GM18868 (cell line): ENCODE measurements at regions not wholly inside any gene's neighbourhood (a gene's known extent, or its start where the extent isn't known, plus 50 kb on each side); places are given as distances from the start of the nearest gene placed in this dataset.
"Not testable (repeated sequence)": the region's sequence is repeated elsewhere in the genome, so short reads cannot be mapped to it uniquely, and the experiment has no call there.

Experiments used
- ATAC-seq: cut with Tn5 transposase; IDR thresholded peaks from one replicate; pipeline ENCODE4 v1.9.1; 2021; ENCODE audit warnings: mild to moderate bottlenecking, moderate library complexity; ENCODE audit not compliant: unreplicated experiment

DNA sequence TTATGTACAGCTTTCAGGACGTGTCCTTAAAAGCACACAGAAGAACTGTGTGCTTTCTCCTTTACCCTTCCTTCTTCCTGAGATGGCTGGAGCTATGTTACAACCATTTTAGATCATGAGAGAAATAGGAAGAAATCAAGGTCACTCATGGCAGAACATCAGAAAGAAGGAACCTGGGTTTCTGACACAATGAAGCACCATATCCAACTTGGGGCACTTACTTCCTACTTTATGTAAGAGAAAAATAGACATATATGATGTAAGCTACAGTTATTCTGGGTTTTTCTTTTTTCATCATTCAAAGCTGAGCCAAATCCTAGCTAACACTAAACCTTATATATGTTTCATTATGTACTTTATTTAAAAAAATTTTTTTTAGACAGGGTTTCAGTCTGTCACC is 79.5 kb downstream of the FAM161A start:
- ATAC-seq = no peak

GRCh38 chr2:61771904-61772845 is 81.7 kb downstream of the FAM161A start:
- ATAC-seq = no peak

GRCh38 chr2:61770746-61771145 is 83.1 kb downstream of the FAM161A start:
- no peak for ATAC-seq

GRCh38 chr2:61770298-61770697 is 83.6 kb downstream of the FAM161A start:
- ATAC-seq = no peak

DNA sequence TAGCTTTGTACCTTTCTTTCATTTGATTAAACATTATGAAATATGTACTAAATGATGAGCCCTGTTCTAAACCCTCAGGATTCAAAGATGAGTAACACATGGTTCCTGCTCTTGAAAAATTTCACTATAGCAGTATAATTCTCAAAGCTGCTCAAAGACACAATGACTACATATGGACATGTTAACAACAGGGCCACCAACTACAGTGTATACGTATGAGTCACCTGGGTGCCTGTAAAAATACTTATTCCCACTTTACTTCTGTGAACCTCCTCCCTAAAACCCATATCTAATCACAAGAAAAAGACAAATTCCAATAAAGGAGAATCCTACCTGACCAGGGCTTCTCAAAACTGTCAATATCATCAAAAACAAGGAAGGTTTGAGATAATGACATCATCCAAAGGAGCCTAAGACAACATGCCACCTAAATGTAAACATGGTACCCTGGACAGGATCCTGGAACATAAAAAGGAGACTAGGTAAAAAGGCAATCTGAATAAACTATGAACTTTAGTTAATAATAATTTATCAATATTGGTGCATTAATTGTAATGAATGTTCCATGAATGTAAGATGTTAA is 84.7 kb downstream of the FAM161A start:
- no peak for ATAC-seq

- peak; percentile 98 for ATAC-seq
Observed at GRCh38 chr2:61764035-61764800, 89.6 kb downstream of the FAM161A start.

GRCh38 chr2:61763605-61764034 is 90.2 kb downstream of the FAM161A start:
- ATAC-seq = peak; percentile 7

GRCh38 chr2:61762292-61762691 is 91.6 kb downstream of the FAM161A start:
- no peak for ATAC-seq

- ATAC-seq = no peak
Observed at GRCh38 chr2:61759718-61760117, 94.1 kb downstream of the FAM161A start.

DNA sequence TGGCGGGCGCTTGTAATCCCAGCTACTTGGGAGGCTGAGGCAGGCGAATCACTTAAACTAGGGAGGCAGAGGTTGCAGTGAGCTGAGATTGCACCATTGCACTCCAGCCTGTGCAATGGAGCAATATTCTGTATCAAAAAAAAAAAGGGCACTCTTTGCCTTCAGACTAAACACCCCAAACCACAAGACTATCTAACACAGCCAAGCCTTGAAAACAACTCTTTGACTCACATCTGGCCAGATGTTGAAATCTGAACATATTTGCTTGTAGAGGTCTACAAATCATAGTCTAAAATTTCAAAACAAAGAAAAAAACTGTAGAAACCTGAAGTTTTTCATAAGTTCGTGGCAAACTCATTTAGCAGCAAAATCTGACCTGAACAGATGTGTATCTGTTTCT is 94.9 kb downstream of the FAM161A start:
- no peak for ATAC-seq

- no peak for ATAC-seq
Observed at GRCh38 chr2:61758159-61758558, 95.7 kb downstream of the FAM161A start.

- no peak for ATAC-seq
Observed at GRCh38 chr2:61753512-61753911, 100.3 kb downstream of the FAM161A start.

DNA sequence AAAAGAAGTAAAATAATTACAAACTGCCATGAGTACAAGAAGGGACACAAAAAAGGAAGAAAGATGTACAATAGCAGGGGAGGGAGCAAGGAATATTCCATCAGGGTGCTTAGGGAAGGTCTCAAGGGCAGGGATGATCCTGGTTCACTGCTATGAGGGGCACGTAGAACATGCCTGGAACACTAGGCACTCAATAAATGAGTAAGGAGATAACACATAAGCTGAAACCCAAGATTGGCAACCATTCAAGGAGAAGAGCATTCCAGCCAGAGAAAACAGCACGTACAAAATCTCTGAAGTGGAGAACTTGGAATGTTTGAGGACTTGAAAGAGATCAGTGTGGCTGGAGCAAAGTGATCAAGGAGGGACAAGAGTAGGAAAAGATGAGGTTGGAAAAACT is 103.2 kb downstream of the FAM161A start:
- no peak for ATAC-seq

- ATAC-seq = no peak
Observed at GRCh38 chr2:61742955-61743354, 110.9 kb downstream of the FAM161A start.

- no peak for ATAC-seq
Observed at GRCh38 chr2:61737841-61738240, 116.0 kb downstream of the FAM161A start.

DNA sequence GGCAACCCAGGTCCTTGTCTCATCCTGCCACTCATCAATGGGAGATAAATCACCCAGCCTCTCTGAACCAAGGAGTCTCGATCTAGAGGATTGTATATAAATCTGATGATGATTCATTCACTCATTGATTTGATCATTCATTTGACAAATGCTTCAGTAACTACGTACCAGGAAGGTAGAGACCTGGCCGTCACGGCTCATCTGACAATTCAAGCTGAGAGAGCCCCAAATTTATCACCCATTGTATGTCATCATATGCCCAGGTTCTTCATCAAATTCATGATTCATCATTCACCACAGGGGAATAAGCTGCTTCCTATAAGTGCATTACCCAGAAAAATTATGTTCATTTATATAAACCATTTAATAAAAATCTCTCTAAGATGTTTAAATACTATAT is 116.9 kb downstream of the FAM161A start:
- no peak for ATAC-seq

GRCh38 chr2:61733563-61733962 is 120.3 kb downstream of the FAM161A start:
- ATAC-seq = no peak

DNA sequence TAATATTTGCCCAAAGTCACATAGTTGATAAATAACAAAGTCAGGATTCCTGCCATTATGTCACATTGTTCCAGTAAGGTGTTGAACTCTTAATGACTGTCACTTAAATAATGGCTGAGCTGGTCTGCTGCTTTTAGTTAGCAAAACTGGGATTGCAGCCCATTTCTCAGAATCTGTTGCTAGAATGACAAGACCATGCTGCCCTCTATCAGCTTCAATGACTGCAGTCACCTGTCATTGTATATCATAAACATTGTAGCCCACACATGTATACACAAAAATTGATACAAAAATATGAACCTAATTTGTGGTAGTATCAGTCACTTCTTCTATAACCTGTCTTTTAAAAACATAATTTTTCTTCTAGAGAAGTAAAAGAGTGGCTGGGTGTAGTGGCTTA is 121.1 kb downstream of the FAM161A start:
- no peak for ATAC-seq

- ATAC-seq = no peak
Observed at GRCh38 chr2:61727746-61728145, 126.1 kb downstream of the FAM161A start.

DNA sequence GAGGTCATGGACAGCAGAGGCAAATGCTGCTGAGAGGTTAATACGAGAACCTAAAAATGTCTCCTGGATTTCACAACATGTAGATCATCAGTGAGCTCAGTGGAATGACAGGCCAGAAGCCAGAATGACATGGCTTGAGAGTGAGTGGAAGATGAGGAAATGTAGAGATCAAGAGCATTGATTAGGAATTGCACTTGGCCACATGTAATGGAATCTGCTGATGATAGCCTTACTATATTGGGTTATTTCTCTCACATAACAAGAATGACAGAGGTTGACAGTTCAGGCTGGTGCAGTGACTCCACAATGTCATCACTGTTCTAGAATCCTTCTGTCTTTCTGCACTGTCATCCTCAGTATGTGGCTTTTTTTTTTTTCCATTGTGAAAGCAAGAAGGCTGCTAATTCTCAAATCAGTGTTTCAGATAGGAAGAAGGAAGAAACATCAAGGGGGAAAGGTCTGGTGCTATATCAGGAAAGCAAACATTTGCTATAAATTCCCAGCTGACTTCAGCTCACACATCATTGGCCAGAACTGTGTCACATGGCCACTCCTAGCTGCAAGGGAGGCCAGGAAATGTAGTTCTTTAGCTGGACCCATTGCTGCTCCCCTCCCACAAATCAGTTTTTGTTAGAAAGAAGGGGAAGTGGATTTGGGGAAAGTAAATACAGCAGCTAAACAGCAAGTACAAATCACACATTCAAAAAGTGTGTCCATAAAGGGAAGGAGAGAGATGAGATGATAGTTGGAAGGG is 127.2 kb downstream of the FAM161A start:
- ATAC-seq = no peak

- ATAC-seq = not testable (repeated sequence)
Observed at GRCh38 chr2:61723364-61723763, 130.5 kb downstream of the FAM161A start.
